Activated CD4-positive, alpha-beta T cell treated with anti-CD3 and anti-CD28 coated beads, Interleukin-2, amount 10 ng/mL, durations not matched to agents 7 days and 5 days (primary cell): ENCODE measurements at regions not wholly inside any gene's neighbourhood (a gene's known extent, or its start where the extent isn't known, plus 50 kb on each side); places are given as distances from the start of the nearest gene placed in this dataset.
A peak's percentile ranks its signal among the peaks of the same experiment; 100 is the strongest.

Experiments used
- CTCF ChIA-PET: fragments of 350-600 bp; sonication (Branson Sonifier 250); formaldehyde crosslinking; loops from one replicate; lab custom pipeline; 2021; ENCODE audit warnings: antibody characterized with exemption; lab: Charles Lee
- POLR2A ChIA-PET: fragments of 350-600 bp; sonication (Branson Sonifier 250); formaldehyde crosslinking; loops from one replicate; lab custom pipeline; 2021; ENCODE audit warnings: antibody characterized with exemption; lab: Charles Lee
- DNase-seq: peaks from one replicate; pipeline ENCODE4 v3.0.0-alpha.2; 2020
- H3K27ac Mint-ChIP-seq: one replicate; pipeline ENCODE4 v1.8.0; 2021; ENCODE audit warnings: mild to moderate bottlenecking, moderate library complexity, mixed read lengths
- H3K27me3 Mint-ChIP-seq: one replicate; pipeline ENCODE4 v1.8.0; 2021; ENCODE audit warnings: mixed read lengths
- H3K36me3 Mint-ChIP-seq: one replicate; pipeline ENCODE4 v1.8.0; 2021; ENCODE audit warnings: low read depth, mixed read lengths
- H3K4me1 Mint-ChIP-seq: one replicate; pipeline ENCODE4 v1.8.0; 2021; ENCODE audit warnings: mixed read lengths
- H3K4me3 Mint-ChIP-seq: one replicate; pipeline ENCODE4 v1.8.0; 2021; ENCODE audit warnings: mild to moderate bottlenecking, moderate library complexity, mixed read lengths
- H3K9me3 Mint-ChIP-seq: one replicate; pipeline ENCODE4 v1.8.0; 2021; ENCODE audit warnings: mixed read lengths

DNA sequence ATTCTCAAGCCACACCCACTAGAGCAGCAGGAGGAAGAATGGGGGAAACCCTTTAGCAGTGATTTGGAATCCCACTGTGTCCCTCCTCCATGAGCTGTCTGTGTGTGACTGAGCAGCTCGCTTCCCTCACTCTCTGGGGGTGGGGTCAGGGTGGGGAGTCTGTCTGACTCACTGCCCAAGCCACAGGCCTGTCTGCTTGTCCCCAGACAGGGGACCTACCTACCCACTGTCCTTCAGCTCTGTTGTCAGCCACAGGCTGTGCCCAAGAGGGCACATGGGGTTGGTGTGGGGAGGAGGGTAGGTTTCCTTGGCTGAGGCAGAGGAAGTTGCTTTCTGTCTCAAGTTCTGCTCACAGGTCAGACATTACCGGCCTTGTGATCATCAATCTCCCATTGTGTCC is 127.0 kb downstream of the MAFB start:
- Mint-ChIP-seq H3K27ac (no peak overlapping the region), H3K4me1 (no peaks in the 10 kb centered on the region), H3K9me3 (no peaks in the 10 kb centered on the region), H3K4me3 (no peak overlapping the region), H3K36me3 (no peaks in the 10 kb centered on the region), H3K27me3 (no peaks in the 10 kb centered on the region)
- no peak for DNase-seq
- ChIA-PET POLR2A (no interaction called here), CTCF (no interaction called here)

DNA sequence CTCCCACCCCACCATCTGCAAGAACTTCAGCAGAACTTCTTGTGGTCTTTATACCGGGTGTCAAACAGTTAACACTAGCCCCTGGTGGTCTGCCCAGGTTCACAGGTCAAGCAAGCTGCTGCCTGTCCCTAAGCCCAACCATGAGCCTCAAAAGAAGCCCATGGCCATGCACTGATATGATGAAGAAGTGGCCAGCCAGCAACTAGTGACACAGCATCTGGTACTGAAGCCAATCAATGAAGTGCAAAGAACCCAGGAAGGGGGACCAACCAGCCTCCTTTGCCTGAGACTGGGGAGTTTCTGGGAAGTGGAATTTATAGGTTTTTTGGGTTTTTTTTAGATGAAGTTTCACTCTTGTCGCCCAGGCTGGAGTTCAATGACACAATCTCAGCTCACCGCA is 127.8 kb downstream of the MAFB start:
- no peak overlapping the region for H3K27ac Mint-ChIP-seq
- no peaks in the 10 kb centered on the region for H3K36me3 Mint-ChIP-seq
- H3K4me1 Mint-ChIP-seq: no peaks in the 10 kb centered on the region
- no peaks in the 10 kb centered on the region for H3K27me3 Mint-ChIP-seq
- CTCF ChIA-PET: interaction anchor here (0.6 kb wide), 1 partner anchor 240 kb away, joined by 3 read pairs; no protein-coding TSS in a partner anchor
- no peak overlapping the region for H3K4me3 Mint-ChIP-seq
- POLR2A ChIA-PET: no interaction called here
- DNase-seq: no peak
- no peaks in the 10 kb centered on the region for H3K9me3 Mint-ChIP-seq

DNA sequence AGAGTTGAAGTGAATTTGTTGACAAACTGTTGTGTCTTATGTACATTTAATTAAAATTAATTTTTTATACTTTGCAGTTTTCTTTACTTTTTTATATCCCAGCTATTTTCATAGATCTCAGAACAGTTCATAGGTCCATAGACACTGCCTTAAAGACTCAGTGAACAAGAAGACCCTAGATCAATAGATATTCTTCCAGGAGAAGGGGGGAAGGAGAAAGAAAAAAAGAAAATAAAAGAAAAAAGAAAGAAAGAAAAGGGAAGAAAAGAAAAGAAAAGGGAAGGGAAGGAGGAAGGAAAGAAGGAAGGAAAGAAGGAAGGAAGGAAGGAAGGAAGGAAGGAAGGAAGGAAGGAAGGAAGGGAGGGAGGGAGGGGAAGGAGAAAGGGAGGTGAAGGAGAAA is 130.8 kb downstream of the MAFB start:
- Mint-ChIP-seq H3K27me3 (peaks cover 6% of the 10 kb centered on the region), H3K4me1 (no peaks in the 10 kb centered on the region)
- POLR2A ChIA-PET: no interaction called here

GRCh38 chr20:40551125-40551530 is 137.9 kb downstream of the MAFB start:
- ChIA-PET CTCF (no interaction called here), POLR2A (no interaction called here)
- H3K4me1 Mint-ChIP-seq: no peaks in the 10 kb centered on the region
- no peaks in the 10 kb centered on the region for H3K36me3 Mint-ChIP-seq
- H3K27me3 Mint-ChIP-seq: peaks cover 6% of the 10 kb centered on the region
- no peaks in the 10 kb centered on the region for H3K9me3 Mint-ChIP-seq
- no peak for DNase-seq
- H3K27ac Mint-ChIP-seq: no peak overlapping the region
- H3K4me3 Mint-ChIP-seq: no peak overlapping the region

More for the DNA sequence above, 130.8 kb downstream of the MAFB start:
- Mint-ChIP-seq H3K27ac (no peak overlapping the region), H3K9me3 (no peaks in the 10 kb centered on the region), H3K4me3 (no peak overlapping the region), H3K36me3 (no peaks in the 10 kb centered on the region)
- DNase-seq: no peak
- CTCF ChIA-PET: no interaction called here

GRCh38 chr20:40547483-40548091 is 141.4 kb downstream of the MAFB start:
- DNase-seq: no peak
- H3K27me3 Mint-ChIP-seq: no peaks in the 10 kb centered on the region
- H3K4me1 Mint-ChIP-seq: no peaks in the 10 kb centered on the region
- ChIA-PET CTCF (interaction anchor here (0.5 kb wide), 1 partner anchor 1203 kb away, joined by 3 read pairs; no protein-coding TSS in a partner anchor), POLR2A (no interaction called here)
- H3K27ac Mint-ChIP-seq: no peak overlapping the region
- H3K9me3 Mint-ChIP-seq: no peaks in the 10 kb centered on the region
- H3K36me3 Mint-ChIP-seq: no peaks in the 10 kb centered on the region
- no peak overlapping the region for H3K4me3 Mint-ChIP-seq

DNA sequence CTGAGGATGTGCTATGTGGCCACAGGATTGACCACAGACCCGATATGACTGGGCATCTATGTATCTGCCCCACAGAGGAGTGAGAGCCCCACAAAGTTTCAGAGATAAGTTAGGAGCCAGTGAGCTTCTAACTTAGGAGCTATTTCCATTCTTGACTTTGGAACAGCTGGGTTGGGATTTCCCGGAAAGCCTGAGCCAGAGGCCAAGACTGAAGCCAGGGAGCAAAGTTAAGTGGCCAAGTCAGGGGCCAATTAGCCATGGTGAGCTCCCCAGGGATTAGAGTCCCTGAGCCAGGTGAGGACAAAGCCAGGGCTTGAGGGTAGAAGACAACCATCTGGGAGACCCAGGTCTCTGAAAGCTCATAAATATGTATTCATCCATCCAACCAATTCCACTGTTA is 143.6 kb downstream of the MAFB start:
- Mint-ChIP-seq H3K27me3 (peaks cover 2% of the 10 kb centered on the region), H3K36me3 (no peaks in the 10 kb centered on the region), H3K4me3 (no peak overlapping the region), H3K9me3 (no peaks in the 10 kb centered on the region), H3K4me1 (no peaks in the 10 kb centered on the region), H3K27ac (no peak overlapping the region)
- POLR2A ChIA-PET: no interaction called here
- no peak for DNase-seq
- CTCF ChIA-PET: no interaction called here

- Mint-ChIP-seq H3K27ac (no peak overlapping the region), H3K36me3 (no peaks in the 10 kb centered on the region), H3K4me1 (no peaks in the 10 kb centered on the region), H3K9me3 (no peaks in the 10 kb centered on the region), H3K27me3 (peaks cover 3% of the 10 kb centered on the region), H3K4me3 (no peak overlapping the region)
- CTCF ChIA-PET: interaction anchor here (0.7 kb wide), 1 partner anchor 20 kb away, joined by 3 read pairs; no protein-coding TSS in a partner anchor
- DNase-seq: no peak
- POLR2A ChIA-PET: no interaction called here
Observed at GRCh38 chr20:40542065-40542464, 147.0 kb downstream of the MAFB start.

DNA sequence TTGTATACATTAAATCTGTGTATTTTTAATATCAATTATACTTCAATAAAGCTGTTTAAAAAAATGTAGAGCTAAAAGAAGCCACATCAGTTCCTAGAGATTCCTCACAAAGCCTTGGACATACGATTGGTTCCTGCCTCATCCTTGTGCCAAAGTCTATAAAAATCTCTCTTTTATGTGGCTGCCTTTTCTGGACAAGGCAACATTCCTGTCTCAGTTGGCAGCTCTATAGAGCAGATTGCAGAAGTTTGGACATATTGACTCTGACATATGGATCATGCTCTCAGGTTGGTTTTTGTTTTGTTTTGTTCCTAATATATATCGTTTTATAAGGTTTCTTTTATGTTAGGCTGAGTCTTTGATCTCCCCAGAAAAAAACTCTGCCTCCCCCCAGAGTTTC is 148.9 kb downstream of the MAFB start:
- Mint-ChIP-seq H3K4me3 (no peak overlapping the region), H3K4me1 (no peaks in the 10 kb centered on the region), H3K27me3 (peaks cover 3% of the 10 kb centered on the region), H3K36me3 (no peaks in the 10 kb centered on the region), H3K27ac (no peak overlapping the region), H3K9me3 (no peaks in the 10 kb centered on the region)
- DNase-seq: no peak
- POLR2A ChIA-PET: no interaction called here
- CTCF ChIA-PET: no interaction called here

DNA sequence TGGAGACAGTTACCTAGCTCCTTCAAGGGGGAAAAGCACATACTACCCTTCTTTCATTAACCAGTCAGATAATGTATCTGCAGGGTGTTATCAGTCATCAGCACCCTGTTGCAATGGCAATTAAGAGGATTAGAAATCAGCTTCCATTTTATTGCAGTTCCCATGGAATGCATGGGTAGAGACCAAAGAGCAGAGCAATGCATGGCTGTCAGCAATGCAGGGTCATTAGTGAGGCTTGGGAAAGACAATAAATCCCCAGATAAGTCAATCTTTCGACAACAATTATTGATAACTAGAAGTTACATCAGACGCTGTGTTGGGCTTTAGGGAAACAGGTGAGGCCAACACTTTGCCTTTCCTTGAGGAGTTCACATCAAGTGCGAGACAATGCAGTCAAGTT is 150.9 kb downstream of the MAFB start:
- ChIA-PET POLR2A (no interaction called here), CTCF (no interaction called here)
- no peak for DNase-seq
- Mint-ChIP-seq H3K27me3 (peaks cover 3% of the 10 kb centered on the region), H3K4me1 (no peaks in the 10 kb centered on the region), H3K27ac (no peak overlapping the region), H3K36me3 (no peaks in the 10 kb centered on the region), H3K9me3 (peaks cover 4% of the 10 kb centered on the region), H3K4me3 (no peak overlapping the region)

- Mint-ChIP-seq H3K27ac (no peak overlapping the region), H3K9me3 (peaks cover 7% of the 10 kb centered on the region), H3K36me3 (no peaks in the 10 kb centered on the region), H3K4me1 (no peaks in the 10 kb centered on the region), H3K27me3 (peaks cover 3% of the 10 kb centered on the region), H3K4me3 (no peak overlapping the region)
- ChIA-PET CTCF (no interaction called here), POLR2A (no interaction called here)
- no peak for DNase-seq
Observed at GRCh38 chr20:40536808-40537207, 152.2 kb downstream of the MAFB start.

- Mint-ChIP-seq H3K4me1 (no peaks in the 10 kb centered on the region), H3K36me3 (no peaks in the 10 kb centered on the region), H3K27me3 (peaks cover 2% of the 10 kb centered on the region), H3K9me3 (peaks cover 12% of the 10 kb centered on the region), H3K27ac (no peak overlapping the region), H3K4me3 (no peak overlapping the region)
- ChIA-PET CTCF (no interaction called here), POLR2A (no interaction called here)
- DNase-seq: no peak
Observed at GRCh38 chr20:40535816-40536215, 153.2 kb downstream of the MAFB start.

DNA sequence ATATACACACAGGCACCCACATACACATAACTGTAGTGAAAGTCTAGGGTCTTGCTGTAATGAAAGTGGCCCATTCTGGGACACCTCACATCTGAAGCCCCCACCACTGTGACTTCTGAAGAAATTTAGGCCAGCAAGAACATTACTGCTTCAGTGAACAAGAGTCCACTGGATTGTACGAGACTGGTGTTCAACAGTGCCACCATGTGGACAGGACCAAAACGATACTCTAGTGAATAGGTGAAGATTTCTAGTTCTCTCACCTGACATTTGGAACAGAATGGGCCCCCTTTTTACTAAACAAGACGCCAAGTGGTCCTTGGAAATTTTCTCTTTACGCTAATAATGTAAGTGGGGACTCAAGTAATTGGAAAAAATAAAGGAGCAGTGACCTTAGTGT is 156.9 kb downstream of the MAFB start:
- Mint-ChIP-seq H3K36me3 (no peaks in the 10 kb centered on the region), H3K4me1 (no peaks in the 10 kb centered on the region), H3K27ac (no peak overlapping the region), H3K4me3 (no peak overlapping the region), H3K9me3 (peaks cover 13% of the 10 kb centered on the region), H3K27me3 (no peaks in the 10 kb centered on the region)
- ChIA-PET POLR2A (no interaction called here), CTCF (no interaction called here)
- DNase-seq: peak; percentile 10

DNA sequence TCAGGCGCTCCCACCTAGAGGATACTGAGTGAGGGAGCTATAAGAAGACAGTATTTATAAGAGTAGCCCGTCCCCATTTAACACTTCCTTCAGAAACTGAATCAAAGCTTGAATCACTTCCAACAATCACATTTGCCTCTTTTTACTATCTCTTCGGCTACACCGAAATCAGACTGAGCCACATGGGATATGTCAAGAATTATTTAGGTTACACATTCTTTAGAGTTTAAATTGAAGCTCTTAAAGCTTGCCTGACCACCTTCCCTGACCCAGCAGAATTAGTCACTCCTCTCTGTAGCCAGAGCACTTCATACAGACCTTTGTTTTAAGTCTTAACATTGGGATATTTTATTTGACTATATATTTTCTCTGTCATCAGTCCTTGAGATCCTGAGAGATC is 163.7 kb downstream of the MAFB start:
- no peak for DNase-seq
- Mint-ChIP-seq H3K27me3 (no peaks in the 10 kb centered on the region), H3K9me3 (peaks cover 5% of the 10 kb centered on the region), H3K27ac (no peak overlapping the region), H3K4me3 (no peak overlapping the region), H3K36me3 (no peaks in the 10 kb centered on the region), H3K4me1 (no peaks in the 10 kb centered on the region)
- CTCF ChIA-PET: interaction anchor here (0.7 kb wide), 1 partner anchor 257 kb away, joined by 3 read pairs; no protein-coding TSS in a partner anchor
- POLR2A ChIA-PET: no interaction called here

DNA sequence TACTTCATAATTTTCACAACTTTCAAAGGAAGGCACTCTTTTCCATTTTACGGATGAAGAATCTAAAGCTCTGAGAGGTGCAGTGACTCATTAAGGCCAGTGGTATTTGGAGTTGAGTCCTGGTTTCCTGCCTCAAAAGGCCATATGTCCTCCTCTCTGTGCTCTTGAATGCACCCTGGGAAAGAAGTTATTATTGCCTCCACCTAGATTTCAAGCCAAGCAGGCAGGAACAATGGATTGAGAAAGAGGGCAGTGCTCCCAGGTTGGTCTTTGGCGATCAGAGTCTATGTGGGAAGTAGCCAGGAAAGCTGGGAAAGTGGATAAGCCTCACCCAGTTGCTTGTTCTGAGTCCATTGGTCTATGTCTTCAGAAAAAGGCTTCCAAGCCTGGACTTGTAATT is 165.0 kb downstream of the MAFB start:
- ChIA-PET POLR2A (no interaction called here), CTCF (no interaction called here)
- Mint-ChIP-seq H3K4me3 (no peak overlapping the region), H3K36me3 (no peaks in the 10 kb centered on the region), H3K27ac (no peak overlapping the region), H3K4me1 (no peaks in the 10 kb centered on the region), H3K9me3 (peaks cover 5% of the 10 kb centered on the region), H3K27me3 (no peaks in the 10 kb centered on the region)
- DNase-seq: no peak
